ENCODE measurements at regions not wholly inside any gene's neighbourhood (a gene's known extent, or its start where the extent isn't known, plus 50 kb on each side); places are given as distances from the start of the nearest gene placed in this dataset.

GRCh38 chr11:91810871-91811270 is 413.7 kb upstream of the FAT3 start:
- DNase-seq (ENCODE audit: low read depth), result no peak

- no peak for DNase-seq (ENCODE audit: low read depth)
Measured at GRCh38 chr11:91805293-91805692, 419.3 kb upstream of the FAT3 start.

GRCh38 chr11:91804042-91804441 is 420.6 kb upstream of the FAT3 start:
- DNase-seq (ENCODE audit: low read depth), result peak; percentile 0

- DNase-seq (ENCODE audit: low read depth), result no peak
Measured at GRCh38 chr11:91802475-91802874, 422.1 kb upstream of the FAT3 start.

GRCh38 chr11:91800208-91800914 is 424.3 kb upstream of the FAT3 start:
- no peak for DNase-seq (ENCODE audit: low read depth)

- no peak for DNase-seq (ENCODE audit: low read depth)
Measured at GRCh38 chr11:91798240-91798639, 426.4 kb upstream of the FAT3 start.

- DNase-seq (ENCODE audit: low read depth), result no peak
Measured at GRCh38 chr11:91796999-91797398, 427.6 kb upstream of the FAT3 start.

- no peak for DNase-seq (ENCODE audit: low read depth)
Measured at GRCh38 chr11:91795139-91795887, 429.3 kb upstream of the FAT3 start.

- no peak for DNase-seq (ENCODE audit: low read depth)
Measured at GRCh38 chr11:91794146-91794545, 430.5 kb upstream of the FAT3 start.

GRCh38 chr11:91792779-91793262 is 431.8 kb upstream of the FAT3 start:
- no peak for DNase-seq (ENCODE audit: low read depth)

- DNase-seq (ENCODE audit: low read depth), result no peak
Measured at GRCh38 chr11:91791171-91791468, 433.5 kb upstream of the FAT3 start.

GRCh38 chr11:91790346-91791170 is 434.1 kb upstream of the FAT3 start:
- DNase-seq (ENCODE audit: low read depth), result no peak

- no peak for DNase-seq (ENCODE audit: low read depth)
Measured at GRCh38 chr11:91788764-91789163, 435.9 kb upstream of the FAT3 start.

GRCh38 chr11:91786097-91786496 is 438.5 kb upstream of the FAT3 start:
- no peak for DNase-seq (ENCODE audit: low read depth)

- DNase-seq (ENCODE audit: low read depth), result no peak
Measured at GRCh38 chr11:91783173-91783572, 441.4 kb upstream of the FAT3 start.

- DNase-seq (ENCODE audit: low read depth), result no peak
Measured at GRCh38 chr11:91778758-91779157, 445.9 kb upstream of the FAT3 start.

GRCh38 chr11:91776655-91777054 is 448.0 kb upstream of the FAT3 start:
- no peak for DNase-seq (ENCODE audit: low read depth)

GRCh38 chr11:91773090-91773489 is 451.5 kb upstream of the FAT3 start:
- peak; percentile 0 for DNase-seq (ENCODE audit: low read depth)

GRCh38 chr11:91771961-91772360 is 452.7 kb upstream of the FAT3 start:
- DNase-seq (ENCODE audit: low read depth), result no peak

- DNase-seq (ENCODE audit: low read depth), result no peak
Measured at GRCh38 chr11:91768783-91769182, 455.8 kb upstream of the FAT3 start.

GRCh38 chr11:91763331-91763730 is 461.3 kb upstream of the FAT3 start:
- no peak for DNase-seq (ENCODE audit: low read depth)

GRCh38 chr11:91761406-91762025 is 463.1 kb upstream of the FAT3 start:
- no peak for DNase-seq (ENCODE audit: low read depth)
